GM18861 (cell line): ENCODE measurements at regions not wholly inside any gene's neighbourhood (a gene's known extent, or its start where the extent isn't known, plus 50 kb on each side); places are given as distances from the start of the nearest gene placed in this dataset.
"Not testable (repeated sequence)": the region's sequence is repeated elsewhere in the genome, so short reads cannot be mapped to it uniquely, and the experiment has no call there.

Experiments
- ATAC-seq: cut with Tn5 transposase; IDR thresholded peaks from one replicate; pipeline ENCODE4 v1.9.1; 2021; ENCODE audit not compliant: unreplicated experiment

DNA sequence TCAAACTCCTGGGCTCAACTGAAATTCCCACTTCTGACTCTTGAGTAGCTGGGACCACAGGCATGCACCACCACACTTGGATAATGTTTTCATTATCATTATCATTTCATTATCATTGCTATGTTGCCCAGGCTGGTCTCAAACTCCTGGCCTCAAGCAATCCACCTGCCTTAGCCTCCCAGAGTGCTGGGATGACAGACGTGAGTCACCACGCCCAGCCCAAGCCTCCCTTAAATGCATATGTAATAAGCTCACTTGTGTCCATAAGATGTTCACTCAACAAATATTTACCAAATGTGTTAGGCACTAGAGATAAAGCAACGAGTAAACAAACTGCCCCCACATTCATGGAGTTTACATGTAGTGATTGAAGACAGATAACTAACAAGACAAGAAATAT lies 295.7 kb downstream of the GOLGA6L6 start:
- not testable (repeated sequence) for ATAC-seq

DNA sequence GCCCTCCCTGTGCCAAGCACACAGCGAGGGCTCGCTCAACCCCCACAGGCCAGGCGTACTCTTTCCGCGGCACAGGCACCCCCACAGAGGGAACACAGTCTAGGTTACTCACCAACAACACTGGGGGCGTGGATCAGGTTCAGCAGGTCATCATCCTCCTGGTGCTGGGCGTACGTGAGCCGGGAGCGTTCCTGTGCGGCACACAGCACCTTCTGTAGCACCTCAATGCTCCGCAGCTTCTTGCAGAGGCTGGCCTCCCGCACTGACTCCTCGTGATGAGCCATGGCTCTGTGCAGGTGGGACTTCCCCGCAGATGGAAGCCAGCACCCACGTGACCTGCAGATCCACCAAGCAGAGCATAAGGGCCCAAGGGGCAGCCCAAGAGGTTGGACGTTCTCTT lies 296.8 kb downstream of the GOLGA6L6 start:
- ATAC-seq: not testable (repeated sequence)

DNA sequence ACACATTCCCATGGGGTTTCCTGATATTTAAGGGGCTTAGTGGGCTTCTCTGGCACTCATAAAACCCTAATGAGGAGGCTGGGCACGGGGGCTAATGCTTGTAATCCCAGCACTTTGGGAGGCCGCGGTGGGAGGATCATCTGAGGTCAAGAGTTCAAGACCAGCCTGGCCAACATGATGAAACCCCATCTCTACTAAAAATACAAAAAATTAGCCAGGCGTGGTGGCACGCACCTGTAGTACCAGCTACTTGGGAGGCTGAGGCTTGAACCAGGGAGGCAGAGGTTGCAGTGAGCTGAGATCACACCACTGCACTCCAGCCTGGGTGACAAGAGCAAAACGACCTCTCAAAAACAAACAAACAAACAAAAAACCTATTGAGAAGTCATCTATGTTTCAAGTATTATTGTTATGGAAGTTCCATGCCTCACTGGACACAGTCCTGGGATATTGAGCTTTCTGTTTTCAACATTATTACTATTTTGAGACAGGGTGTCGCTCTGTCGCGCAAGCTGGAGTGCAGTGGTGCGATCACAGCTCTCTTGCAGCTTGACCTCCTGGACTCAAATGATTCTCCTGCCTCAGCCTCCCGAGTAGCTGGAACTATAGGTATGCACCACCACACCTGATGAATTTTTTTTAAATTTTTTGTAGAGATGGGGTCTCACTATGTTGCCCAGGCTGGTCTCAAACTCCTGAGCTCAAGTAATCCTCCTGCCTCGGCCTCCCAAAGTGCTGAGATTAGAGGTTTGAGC lies 297.9 kb downstream of the GOLGA6L6 start:
- ATAC-seq: not testable (repeated sequence)

DNA sequence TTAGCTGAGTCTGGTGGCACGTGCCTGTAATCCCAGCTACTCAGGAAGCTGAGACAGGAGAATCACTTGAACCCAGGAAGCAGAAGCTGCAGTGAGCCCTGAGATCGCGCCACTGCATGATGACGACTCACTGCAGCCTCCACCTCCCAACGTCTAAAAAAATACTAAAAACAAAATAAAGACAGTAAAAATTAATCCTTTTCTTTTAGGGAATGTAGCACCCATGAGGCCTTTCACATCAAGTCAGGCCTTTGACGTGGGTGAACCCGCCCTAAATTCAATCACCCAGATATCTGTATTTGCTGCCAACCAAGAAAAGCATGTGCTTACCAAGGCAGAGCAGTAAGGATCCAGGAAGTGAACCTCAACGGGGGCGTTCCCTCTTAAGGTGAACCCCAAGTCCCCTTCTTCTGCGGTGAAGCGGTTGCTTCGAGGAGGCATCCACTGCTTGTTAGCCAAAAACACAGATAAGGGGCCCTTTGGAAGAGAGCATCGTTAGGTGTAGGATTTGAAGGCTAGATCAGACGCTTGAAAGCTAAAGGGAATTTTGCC lies 301.2 kb downstream of the GOLGA6L6 start:
- ATAC-seq: not testable (repeated sequence)

DNA sequence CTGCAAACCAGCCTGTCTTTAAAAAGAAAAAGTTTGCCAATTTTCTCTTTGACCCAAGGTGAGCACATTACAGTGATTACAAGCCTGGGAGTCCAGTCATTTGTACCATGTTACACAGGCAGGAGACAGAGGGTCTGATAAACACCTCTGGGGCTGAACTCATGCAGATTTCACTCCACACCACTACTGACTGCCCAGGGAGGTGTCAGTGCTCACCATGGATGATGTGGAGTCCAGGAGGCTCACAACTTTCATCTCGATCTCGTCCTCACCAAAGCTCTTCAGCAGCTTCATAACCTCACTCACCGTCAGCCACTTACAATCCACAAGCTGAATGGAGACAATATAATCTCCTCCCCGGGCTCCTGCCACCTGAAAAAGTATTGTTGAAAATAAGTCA lies 302.4 kb downstream of the GOLGA6L6 start:
- not testable (repeated sequence) for ATAC-seq

DNA sequence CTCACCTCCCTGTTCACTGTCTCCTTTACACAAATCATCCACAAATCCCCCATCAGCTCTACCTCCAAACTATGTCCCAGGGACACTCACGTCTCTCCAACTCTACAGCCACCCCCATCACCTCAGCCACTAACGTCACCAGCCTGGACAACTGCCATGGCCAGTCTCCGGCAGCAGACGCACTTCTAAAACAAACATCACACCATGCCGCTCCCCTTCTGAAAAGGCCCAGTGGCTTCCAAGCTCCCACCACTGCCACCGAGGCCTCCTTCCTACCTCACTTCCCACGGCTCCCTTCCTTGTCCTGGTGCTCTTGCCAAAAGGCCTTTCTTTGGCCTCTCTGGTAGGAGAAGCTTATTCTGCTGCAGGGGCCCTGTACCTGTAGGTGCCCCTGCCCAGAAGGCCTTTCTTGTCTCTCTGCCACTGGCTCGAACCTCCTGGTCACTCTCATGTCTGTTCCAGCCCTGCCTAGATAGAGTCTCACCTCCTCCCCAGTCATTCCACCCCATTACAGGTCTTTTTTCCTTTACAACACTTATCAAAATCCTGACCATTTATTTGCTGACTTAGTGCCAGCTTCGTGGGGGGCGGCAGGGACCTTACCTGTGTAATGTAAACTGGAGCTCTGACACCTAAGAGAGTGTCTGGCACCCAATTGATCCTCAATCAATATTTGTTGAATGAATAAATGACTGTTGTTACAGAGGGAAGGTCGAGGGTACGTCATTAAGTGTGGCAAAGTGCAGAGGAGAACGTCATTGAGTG lies 304.2 kb downstream of the GOLGA6L6 start:
- not testable (repeated sequence) for ATAC-seq

DNA sequence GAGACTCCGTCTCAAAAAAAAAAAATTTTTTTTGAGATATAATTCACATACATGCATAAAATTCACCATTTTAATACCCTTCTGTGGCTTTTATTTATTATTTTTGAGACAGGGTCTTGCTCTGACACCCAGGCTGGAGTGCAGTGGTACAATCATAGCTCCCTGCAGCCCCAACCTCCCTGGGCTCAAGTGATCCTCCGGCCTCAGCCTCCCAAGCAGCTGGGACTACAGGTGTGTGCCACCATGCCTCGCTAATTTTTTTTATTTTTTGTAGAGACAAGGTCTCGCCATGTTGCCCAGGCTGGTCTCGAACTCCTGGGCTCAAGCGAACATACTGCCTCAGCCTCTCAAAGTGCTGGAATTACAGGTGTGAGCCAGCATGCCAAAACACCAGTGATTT lies 305.9 kb downstream of the GOLGA6L6 start:
- not testable (repeated sequence) for ATAC-seq

DNA sequence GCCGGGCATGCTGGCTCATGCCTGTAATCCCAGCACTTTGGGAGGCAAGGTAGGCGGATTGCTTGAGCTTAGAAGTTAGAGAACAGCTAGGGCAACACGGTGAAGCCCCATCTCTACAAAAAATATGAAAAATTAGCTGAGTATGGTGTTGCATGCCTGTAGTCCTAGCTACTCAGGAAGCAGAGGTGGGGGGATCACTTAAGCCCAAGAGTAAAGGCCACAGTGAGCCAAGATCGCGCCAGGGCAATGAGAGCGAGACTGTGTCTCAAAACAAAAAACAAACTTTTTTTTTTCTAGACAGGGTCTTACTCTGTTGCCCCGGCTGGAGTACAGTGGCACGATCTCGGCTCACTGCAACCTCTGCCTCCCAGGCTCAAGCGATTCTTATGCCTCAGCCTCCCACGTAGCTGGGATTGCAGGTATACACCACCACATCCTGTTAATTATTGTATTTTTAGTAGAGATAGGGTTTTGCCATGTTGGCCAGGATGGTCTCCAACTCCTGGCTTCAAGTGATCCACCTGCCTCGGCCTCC lies 307.5 kb downstream of the GOLGA6L6 start:
- not testable (repeated sequence) for ATAC-seq

DNA sequence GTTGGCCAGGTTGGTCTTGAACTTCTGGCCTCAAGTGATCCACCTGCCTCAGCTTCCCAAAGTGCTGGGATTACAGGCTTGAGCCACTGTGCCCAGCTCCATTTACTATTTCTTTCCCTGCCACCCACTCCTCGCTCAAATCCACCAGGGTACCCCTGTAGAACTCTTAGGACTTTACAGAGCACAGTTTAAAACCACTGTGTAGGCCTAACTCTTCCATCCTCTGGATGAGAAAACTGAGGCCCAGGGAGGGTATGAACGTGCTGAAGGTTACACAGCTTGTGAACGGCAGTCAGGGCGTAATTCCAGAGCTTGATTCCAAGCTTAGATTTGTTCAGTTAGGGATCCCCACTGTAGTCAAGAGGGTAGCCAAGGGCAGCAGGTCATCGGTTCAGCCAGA lies 309.1 kb downstream of the GOLGA6L6 start:
- not testable (repeated sequence) for ATAC-seq

DNA sequence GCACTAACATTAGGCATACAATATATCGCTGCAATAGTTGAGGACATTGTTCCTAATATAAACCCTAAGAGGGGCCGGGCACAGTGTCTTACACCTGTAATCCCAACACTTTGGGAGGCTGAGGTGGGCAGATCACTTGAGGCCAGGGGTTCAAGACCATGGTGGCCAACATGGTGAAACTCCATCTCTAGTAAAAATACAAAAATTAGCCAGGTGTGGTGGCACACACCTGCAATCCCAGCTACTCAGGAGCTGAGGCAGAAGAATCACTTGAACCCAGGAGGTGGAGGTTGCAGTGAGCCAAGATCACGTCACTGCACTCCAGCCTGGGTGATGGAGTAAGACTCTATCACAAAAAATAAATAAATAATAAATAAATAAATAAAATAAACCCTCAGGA lies 310.9 kb downstream of the GOLGA6L6 start:
- not testable (repeated sequence) for ATAC-seq

DNA sequence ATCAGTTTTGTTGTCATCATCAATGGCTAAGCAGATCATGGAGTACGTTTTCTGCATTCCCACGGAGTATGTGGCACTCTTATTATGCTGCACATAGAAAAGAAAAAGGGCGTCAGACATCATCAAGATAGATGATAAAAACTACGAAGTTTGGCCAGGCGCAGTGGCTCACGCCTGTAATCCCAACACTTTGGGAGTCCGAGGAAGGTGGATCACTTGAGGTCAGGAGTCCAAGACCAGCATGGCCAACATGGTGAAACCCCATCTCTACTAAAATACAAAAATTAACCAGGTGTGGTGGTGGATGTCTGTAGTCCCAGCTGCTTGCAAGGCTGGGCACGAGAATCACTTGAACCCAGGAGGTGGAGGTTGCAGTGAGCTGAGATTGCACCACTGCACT lies 312.8 kb downstream of the GOLGA6L6 start:
- ATAC-seq: not testable (repeated sequence)

DNA sequence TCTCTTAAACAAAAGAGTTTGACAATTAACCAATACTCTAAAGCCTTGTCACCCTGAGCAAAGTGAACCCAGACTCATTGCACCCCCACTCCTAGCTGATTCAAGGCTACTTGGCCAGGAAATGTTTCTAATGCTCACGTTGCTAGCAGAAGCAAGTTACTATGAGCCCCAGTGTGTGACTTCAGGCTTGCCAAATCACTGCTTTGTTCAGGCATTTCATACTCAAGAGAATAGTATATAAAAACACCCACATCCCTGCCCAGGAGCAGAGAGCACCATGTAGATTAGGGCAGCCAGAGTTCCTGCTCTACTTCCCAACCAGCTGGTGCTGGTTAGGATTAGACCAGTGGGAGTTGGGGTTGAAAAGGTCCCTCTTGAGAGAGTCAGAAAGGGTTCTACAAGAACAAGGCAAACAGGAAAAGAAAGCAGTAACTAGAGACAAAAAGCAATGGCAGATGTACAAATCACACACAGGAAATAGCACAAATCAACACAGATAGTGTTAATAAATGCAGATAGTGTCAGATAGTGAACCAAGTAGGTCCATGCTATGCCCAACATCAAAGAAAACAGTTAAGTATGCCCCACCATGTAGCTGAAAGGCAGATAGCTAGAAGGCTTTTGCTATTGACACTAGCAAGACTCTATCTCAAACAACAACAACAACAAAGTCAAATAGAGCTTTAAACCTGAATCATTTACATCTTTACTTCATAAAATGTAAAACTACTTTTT lies 314.3 kb downstream of the GOLGA6L6 start:
- not testable (repeated sequence) for ATAC-seq

DNA sequence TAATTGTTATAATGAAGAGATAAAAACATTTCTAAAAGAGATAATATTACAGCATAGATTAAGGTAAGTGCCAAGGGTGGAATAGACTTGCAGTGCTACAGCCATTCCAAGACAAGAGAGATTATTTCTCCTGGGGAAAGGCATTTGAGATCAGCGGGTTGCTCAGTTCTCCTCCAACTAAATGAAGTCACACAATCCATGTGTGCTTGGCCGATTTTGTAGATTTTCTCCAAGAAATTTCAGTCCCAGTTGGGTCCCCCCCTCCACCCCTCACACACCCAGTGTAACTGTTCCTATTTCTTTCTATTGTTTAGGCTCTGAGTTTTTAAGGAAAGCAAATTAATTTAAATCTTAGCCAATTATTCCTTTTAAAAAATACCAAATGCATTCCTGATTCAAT lies 315.1 kb downstream of the GOLGA6L6 start:
- not testable (repeated sequence) for ATAC-seq

DNA sequence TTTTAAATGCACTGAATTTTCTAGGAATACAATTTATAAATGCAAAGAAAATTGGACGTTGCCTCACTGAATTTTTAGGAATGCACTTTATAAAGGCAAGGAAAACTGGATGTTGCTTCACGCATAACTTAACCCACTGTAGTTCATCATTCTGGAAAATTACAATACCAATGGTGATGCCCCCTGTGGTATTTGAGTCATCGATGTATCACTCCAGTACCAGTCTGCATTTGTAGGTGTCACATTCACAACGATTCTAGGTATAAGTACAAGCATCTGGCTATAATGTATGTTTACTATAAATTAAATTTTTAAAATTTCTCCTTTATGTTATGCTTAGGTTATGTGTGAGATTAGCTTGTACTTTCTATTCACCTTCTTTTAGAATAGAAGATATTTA lies 320.5 kb downstream of the GOLGA6L6 start:
- ATAC-seq: not testable (repeated sequence)

DNA sequence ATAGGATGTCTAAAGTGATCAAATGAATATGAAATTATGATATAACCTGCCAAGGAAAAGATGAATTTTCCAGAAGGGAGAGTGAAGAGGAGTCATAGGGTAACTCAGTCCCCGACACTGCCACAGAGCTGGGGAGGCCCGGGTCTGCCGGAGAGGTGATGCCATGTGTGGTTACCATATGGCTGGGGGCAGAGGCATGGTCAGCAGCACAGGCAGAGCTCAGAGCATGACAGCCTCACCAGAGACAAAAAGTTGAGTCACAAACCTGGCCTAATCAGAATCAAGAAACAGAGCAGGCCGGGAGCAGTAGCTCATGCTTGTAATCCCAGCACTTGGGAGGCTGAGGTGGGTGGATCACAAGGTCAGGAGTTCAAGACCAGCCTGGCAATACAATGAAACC lies 322.4 kb downstream of the GOLGA6L6 start:
- not testable (repeated sequence) for ATAC-seq

DNA sequence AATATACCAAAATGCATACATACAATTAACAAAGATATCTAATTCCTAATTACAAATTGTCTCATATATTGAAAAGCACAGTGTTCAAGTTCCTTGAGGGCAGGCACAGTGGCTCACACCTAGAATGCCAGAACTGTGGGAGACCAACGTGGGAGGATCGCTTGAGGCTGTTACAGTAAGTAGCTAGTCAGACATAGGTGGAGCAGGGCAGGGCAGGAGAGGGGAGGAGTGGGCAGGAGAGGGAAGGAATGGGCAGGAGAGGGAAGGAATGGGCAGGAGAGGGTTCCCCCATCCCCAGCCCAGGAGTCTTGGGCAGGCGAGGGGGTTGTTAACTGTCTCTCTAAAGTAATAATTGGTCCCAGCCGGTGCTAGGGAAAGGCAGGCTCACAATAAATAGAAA lies 325.9 kb downstream of the GOLGA6L6 start:
- not testable (repeated sequence) for ATAC-seq

DNA sequence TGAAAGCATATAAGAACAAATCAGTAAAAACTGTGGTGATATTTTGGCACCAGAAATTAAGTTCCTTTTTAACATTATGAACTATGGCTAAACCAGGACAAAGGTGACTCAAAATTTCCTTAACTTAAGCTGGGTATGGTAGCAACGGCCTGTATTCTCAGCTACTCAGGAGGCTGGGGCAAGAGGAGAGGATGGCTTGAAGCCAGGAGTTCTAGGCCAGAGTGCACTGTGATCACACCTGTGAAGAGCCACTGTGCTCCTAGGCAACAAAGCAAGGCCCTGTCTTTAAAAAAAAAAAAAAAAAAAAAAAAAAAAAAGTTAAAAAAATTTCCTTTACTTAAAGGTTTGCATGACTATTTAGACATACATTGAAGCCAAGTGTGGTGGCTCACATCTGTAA lies 327.5 kb downstream of the GOLGA6L6 start:
- ATAC-seq: not testable (repeated sequence)

DNA sequence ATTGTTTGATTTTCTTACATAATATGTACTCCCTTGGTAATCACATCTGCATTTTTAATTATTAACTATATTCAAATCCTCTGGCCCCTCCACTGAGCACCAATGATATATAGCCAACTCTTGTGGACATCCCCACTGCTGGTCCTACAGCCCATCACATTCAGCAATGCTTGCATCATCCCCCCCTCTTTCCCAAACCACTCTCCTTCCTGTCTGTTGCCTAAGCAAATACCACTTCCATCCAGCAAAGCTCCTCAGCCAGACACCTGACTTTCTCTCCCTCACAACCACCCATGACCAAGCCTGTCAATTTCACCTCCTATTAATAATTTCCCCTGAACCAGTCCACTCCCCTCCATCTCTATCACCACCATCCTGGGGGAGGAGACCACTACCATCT lies 330.1 kb downstream of the GOLGA6L6 start:
- ATAC-seq: not testable (repeated sequence)

DNA sequence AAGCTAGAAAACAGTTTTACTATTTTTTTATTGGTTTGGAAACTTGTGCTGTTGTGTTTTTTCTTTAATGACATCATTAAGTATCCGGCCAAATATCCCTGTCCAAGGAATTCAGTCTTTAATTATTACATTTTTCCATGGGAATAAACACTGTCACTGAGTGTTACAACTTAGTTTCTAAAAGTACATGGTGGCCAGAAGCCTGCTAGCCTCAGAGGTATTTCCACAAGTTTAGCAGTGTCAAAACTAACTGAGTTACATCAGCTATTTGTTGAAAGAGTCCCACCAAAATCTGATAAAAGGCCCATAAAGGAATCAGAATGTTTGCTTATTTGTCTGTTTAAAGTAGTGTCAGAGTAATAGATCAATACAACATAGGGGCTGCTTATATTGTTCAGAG lies 331.6 kb downstream of the GOLGA6L6 start:
- ATAC-seq: not testable (repeated sequence)

DNA sequence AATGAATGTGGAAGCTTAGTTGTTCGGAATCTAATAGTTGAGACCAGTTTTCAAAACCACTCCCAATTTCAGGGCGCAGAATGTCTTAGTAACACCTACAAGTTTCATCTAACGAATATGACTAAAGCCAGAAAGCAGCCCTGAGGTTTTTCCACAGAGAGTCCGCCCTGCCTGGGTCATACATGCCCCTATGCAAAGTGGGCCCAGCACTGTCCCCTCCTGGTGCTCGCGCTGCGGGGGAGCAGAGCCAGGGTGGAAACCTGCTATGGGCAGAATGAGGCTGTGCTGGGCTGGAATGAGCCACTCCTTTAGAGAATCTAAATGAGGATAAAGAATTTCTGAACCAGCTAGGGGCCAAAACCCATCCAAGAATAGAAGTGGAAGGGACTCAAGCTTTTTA lies 334.0 kb downstream of the GOLGA6L6 start:
- ATAC-seq: not testable (repeated sequence)

DNA sequence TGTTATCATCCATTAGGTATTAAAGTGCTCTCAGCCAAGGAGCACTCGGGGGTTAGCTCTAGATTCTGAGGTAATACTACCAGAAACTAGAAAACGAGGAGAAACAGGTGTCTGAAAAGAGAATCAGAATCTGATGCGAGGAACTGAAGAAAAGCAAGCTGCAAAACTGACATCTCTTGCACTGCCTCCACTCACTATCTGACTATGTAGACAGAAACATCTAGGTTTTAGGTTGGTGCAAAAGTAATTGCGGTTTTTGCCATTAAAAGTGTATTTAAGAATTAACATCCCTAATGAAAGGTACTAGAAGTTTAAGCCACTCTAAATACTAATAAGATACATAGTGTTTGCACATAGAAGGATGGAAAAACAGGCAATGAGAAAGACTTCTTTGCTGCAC lies 334.4 kb downstream of the GOLGA6L6 start:
- ATAC-seq: not testable (repeated sequence)
